ENCODE measurements at regions not wholly inside any gene's neighbourhood (a gene's known extent, or its start where the extent isn't known, plus 50 kb on each side); places are given as distances from the start of the nearest gene placed in this dataset.

GRCh38 chr5:166192696-166193095, 2098.7 kb upstream of the WWC1 start:
- no peak overlapping the region for H3K9ac ChIP-seq (ENCODE audit: insufficient read depth, low read depth, low read length)
- WGBS (ENCODE audit: low lambda C conversion rate): 2% methylated on average over 3 of the region's 3 CpGs
- ChIA-PET POLR2A (no interaction called here), CTCF (ENCODE audit: low intra/inter-chr PET ratio, low total read pairs) (no interaction called here)
- peaks cover 83% of the 10 kb centered on the region for H3K9me3 ChIP-seq (ENCODE audit: low read length)
- no peak overlapping the region for H3K27ac ChIP-seq (ENCODE audit: extremely low read length, insufficient read depth, low read length)
- intact Hi-C loops (cut with micrococcal nuclease; ENCODE audit: unreplicated experiment): no loop called here
- H3K4me2 ChIP-seq (ENCODE audit: low read depth, low read length): no peak overlapping the region
- FAIRE-seq (no peak), DNase-seq (ENCODE audit: low spot score) (no peak), ATAC-seq (no peak)
- in situ Hi-C loops (cut with HindIII; ENCODE audit: extremely low pct_ligation_motif_present, low pct_unique_long_range_greater_than_20kb): no loop called here
- no peaks in the 10 kb centered on the region for H3K79me2 ChIP-seq (ENCODE audit: insufficient read depth, low read length)
- H3K4me3 ChIP-seq (replicated peaks in 1 of 3; ENCODE audit: insufficient read depth in 1 of 3, low read depth in 2 of 3, low read length in 3 of 3): no peak overlapping the region
- no peaks in the 10 kb centered on the region for H3K36me3 ChIP-seq (replicated peaks in 1 of 2; ENCODE audit: control insufficient read depth in 1 of 2, insufficient read depth in 2 of 2, low read length in 2 of 2)
- H3K27me3 ChIP-seq (ENCODE audit: control insufficient read depth in 1 of 2, insufficient read depth in 2 of 2, low read length in 2 of 2): no peaks in the 10 kb centered on the region
- no peak for TF ChIP-seq HOMEZ (CRISPR knock-in tag; IDR thresholded peaks at IDR 0.05; ENCODE audit: low read depth)
- no peak for TF ChIP-seq POGZ (CRISPR knock-in tag; IDR thresholded peaks at IDR 0.05)
- H2AFZ ChIP-seq (ENCODE audit: low read length): no peak overlapping the region
- H4K20me1 ChIP-seq (ENCODE audit: insufficient read depth, low read length): no peaks in the 10 kb centered on the region
- no TSS peak for BruUV-seq (replicated peaks)
- H3K4me1 ChIP-seq (ENCODE audit: insufficient read depth, low read length): no peaks in the 10 kb centered on the region

DNA sequence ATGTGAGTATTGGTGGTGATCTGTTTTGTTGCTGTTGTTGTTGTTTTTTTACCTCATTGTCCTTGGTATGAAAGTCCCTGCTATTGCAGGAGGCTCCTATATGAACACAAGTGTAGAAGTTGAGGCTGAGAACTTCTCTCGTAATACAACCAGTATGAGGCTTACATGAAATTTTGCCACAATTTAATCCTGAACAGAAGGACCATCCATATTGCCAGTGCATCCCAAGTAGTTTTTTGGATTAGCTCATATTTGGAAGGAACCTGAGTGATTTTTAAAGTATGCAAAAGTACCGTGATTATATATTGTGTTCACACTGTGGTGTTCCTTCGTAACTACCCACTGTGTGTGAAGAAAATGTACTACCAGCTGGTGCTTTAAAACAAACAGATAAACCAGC, 2095.5 kb upstream of the WWC1 start:
- CTCF ChIA-PET (ENCODE audit: low intra/inter-chr PET ratio, low total read pairs): no interaction called here
- no peaks in the 10 kb centered on the region for H4K20me1 ChIP-seq (ENCODE audit: insufficient read depth, low read length)
- intact Hi-C loops (cut with micrococcal nuclease; ENCODE audit: unreplicated experiment): no loop called here
- no peak for ATAC-seq
- no peak overlapping the region for H3K27ac ChIP-seq (ENCODE audit: extremely low read length, insufficient read depth, low read length)
- 18% methylated on average over 3 of the region's 3 CpGs for WGBS (ENCODE audit: low lambda C conversion rate)
- no peak for FAIRE-seq
- no peak overlapping the region for H2AFZ ChIP-seq (ENCODE audit: low read length)
- no peaks in the 10 kb centered on the region for H3K4me1 ChIP-seq (ENCODE audit: insufficient read depth, low read length)
- H3K9me3 ChIP-seq (ENCODE audit: low read length): peaks cover 69% of the 10 kb centered on the region
- no peak for DNase-seq (ENCODE audit: low spot score)
- no peak overlapping the region for H3K4me3 ChIP-seq (replicated peaks in 1 of 3; ENCODE audit: insufficient read depth in 1 of 3, low read depth in 2 of 3, low read length in 3 of 3)
- POLR2A ChIA-PET: no interaction called here
- no peak overlapping the region for H3K4me2 ChIP-seq (ENCODE audit: low read depth, low read length)
- H3K79me2 ChIP-seq (ENCODE audit: insufficient read depth, low read length): no peaks in the 10 kb centered on the region
- H3K9ac ChIP-seq (ENCODE audit: insufficient read depth, low read depth, low read length): no peak overlapping the region
- BruUV-seq (replicated peaks): no TSS peak
- in situ Hi-C loops (cut with HindIII; ENCODE audit: extremely low pct_ligation_motif_present, low pct_unique_long_range_greater_than_20kb): no loop called here
- no peaks in the 10 kb centered on the region for H3K27me3 ChIP-seq (ENCODE audit: control insufficient read depth in 1 of 2, insufficient read depth in 2 of 2, low read length in 2 of 2)
- H3K36me3 ChIP-seq (replicated peaks in 1 of 2; ENCODE audit: control insufficient read depth in 1 of 2, insufficient read depth in 2 of 2, low read length in 2 of 2): no peaks in the 10 kb centered on the region
- TF ChIP-seq, protein P1, sequence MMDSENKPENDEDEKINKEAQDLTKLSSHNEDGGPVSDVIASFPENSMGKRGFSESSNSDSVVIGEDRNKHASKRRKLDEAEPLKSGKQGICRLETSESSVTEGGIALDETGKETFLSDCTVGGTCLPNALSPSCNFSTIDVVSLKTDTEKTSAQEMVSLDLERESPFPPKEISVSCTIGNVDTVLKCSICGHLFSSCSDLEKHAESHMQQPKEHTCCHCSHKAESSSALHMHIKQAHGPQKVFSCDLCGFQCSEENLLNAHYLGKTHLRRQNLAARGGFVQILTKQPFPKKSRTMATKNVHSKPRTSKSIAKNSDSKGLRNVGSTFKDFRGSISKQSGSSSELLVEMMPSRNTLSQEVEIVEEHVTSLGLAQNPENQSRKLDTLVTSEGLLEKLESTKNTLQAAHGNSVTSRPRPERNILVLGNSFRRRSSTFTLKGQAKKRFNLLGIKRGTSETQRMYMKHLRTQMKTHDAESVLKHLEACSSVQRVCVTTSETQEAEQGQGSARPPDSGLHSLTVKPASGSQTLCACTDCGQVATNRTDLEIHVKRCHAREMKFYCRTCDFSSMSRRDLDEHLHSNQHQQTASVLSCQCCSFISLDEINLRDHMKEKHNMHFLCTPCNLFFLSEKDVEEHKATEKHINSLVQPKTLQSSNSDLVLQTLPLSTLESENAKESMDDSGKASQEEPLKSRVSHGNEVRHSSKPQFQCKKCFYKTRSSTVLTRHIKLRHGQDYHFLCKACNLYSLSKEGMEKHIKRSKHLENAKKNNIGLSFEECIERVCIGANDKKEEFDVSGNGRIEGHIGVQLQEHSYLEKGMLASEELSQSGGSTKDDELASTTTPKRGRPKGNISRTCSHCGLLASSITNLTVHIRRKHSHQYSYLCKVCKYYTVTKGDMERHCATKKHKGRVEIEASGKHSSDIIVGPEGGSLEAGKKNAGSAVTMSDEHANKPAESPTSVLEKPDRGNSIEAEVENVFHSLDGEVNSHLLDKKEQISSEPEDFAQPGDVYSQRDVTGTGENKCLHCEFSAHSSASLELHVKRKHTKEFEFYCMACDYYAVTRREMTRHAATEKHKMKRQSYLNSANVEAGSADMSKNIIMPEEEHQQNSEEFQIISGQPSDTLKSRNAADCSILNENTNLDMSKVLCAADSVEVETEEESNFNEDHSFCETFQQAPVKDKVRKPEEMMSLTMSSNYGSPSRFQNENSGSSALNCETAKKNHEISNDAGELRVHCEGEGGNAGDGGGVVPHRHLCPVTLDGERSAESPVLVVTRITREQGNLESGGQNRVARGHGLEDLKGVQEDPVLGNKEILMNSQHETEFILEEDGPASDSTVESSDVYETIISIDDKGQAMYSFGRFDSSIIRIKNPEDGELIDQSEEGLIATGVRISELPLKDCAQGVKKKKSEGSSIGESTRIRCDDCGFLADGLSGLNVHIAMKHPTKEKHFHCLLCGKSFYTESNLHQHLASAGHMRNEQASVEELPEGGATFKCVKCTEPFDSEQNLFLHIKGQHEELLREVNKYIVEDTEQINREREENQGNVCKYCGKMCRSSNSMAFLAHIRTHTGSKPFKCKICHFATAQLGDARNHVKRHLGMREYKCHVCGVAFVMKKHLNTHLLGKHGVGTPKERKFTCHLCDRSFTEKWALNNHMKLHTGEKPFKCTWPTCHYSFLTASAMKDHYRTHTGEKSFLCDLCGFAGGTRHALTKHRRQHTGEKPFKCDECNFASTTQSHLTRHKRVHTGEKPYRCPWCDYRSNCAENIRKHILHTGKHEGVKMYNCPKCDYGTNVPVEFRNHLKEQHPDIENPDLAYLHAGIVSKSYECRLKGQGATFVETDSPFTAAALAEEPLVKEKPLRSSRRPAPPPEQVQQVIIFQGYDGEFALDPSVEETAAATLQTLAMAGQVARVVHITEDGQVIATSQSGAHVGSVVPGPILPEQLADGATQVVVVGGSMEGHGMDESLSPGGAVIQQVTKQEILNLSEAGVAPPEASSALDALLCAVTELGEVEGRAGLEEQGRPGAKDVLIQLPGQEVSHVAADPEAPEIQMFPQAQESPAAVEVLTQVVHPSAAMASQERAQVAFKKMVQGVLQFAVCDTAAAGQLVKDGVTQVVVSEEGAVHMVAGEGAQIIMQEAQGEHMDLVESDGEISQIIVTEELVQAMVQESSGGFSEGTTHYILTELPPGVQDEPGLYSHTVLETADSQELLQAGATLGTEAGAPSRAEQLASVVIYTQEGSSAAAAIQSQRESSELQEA (CRISPR knock-in tag; IDR thresholded peaks at IDR 0.05; ENCODE audit: not compliant biosample characterization): no peak
- no peak for TF ChIP-seq GLI4 (CRISPR knock-in tag; IDR thresholded peaks at IDR 0.05; ENCODE audit: borderline replicate concordance)
- TF ChIP-seq ZMAT3 (CRISPR knock-in tag; conservative IDR thresholded peaks at IDR 0.05): no peak
- no peak for TF ChIP-seq ARID2 (CRISPR knock-in tag; IDR thresholded peaks at IDR 0.05; ENCODE audit: borderline replicate concordance)
- no peak for TF ChIP-seq HOXA5 (CRISPR knock-in tag; IDR thresholded peaks at IDR 0.05)
- no peak for TF ChIP-seq NRL (CRISPR knock-in tag; IDR thresholded peaks at IDR 0.05; ENCODE audit: borderline replicate concordance)
- TF ChIP-seq PHF5A (CRISPR knock-in tag; IDR thresholded peaks at IDR 0.05; ENCODE audit: low read depth, unreplicated experiment): no peak
- TF ChIP-seq CCAR2 (optimal IDR thresholded peaks at IDR 0.05; ENCODE audit: low read depth, low read length): no peak
